ENCODE measurements at regions not wholly inside any gene's neighbourhood (a gene's known extent, or its start where the extent isn't known, plus 50 kb on each side); places are given as distances from the start of the nearest gene placed in this dataset.

GRCh38 chr1:87240661-87241285 lies 87.9 kb upstream of the LMO4 start (continued):
- TF ChIP-seq PHF8 (conservative IDR thresholded peaks at IDR 0.05; ENCODE audit: low read depth, low read length) (no peak), HDAC6 (IDR thresholded peaks at IDR 0.05; ENCODE audit: low read depth, low read length) (no peak), KDM4A (IDR thresholded peaks at IDR 0.05; ENCODE audit: low read depth, low read length, severe bottlenecking) (no peak)
